BJ (cell line): ENCODE measurements at regions not wholly inside any gene's neighbourhood (a gene's known extent, or its start where the extent isn't known, plus 50 kb on each side); places are given as distances from the start of the nearest gene placed in this dataset.

Experiments
- CTCF ChIA-PET: fragments of 350-600 bp; formaldehyde crosslinking; extraction: SDS; loops from one replicate; lab custom pipeline; 2021; ENCODE audit warnings: antibody characterized with exemption, inconsistent platforms; lab: Yijun Ruan, JAX
- POLR2A ChIA-PET: fragments of 300-600 bp; sonication (Branson Sonifier 250); formaldehyde crosslinking; extraction: SDS; loops from one replicate; lab custom pipeline; 2021; ENCODE audit warnings: antibody characterized with exemption; lab: Charles Lee
- DNase-seq: peaks from one replicate; pipeline ENCODE4 v3.0.0-alpha.2; 2011; ENCODE audit warnings: low read depth
- H3K27me3 ChIP-seq: 2 replicates; pipeline ENCODE4 v1.6.0; 2011; ENCODE audit warnings: low read length; ENCODE audit not compliant: control insufficient read depth, insufficient read depth
- H3K36me3 ChIP-seq: 2 replicates; pipeline ENCODE4 v1.5.1; 2011; ENCODE audit warnings: low read length; ENCODE audit not compliant: control insufficient read depth, insufficient read depth
- H3K4me3 ChIP-seq: 2 replicates; pipeline ENCODE4 v1.5.1; 2011; ENCODE audit warnings: low read depth, mild to moderate bottlenecking, control low read depth, low read length
- CTCF ChIP-seq: IDR thresholded peaks from 2 replicates; pipeline ENCODE4 v1.5.1; 2011; ENCODE audit warnings: low read depth, mild to moderate bottlenecking, control low read depth, inconsistent platforms, low read length, moderate library complexity; ENCODE audit not compliant: insufficient read depth

DNA sequence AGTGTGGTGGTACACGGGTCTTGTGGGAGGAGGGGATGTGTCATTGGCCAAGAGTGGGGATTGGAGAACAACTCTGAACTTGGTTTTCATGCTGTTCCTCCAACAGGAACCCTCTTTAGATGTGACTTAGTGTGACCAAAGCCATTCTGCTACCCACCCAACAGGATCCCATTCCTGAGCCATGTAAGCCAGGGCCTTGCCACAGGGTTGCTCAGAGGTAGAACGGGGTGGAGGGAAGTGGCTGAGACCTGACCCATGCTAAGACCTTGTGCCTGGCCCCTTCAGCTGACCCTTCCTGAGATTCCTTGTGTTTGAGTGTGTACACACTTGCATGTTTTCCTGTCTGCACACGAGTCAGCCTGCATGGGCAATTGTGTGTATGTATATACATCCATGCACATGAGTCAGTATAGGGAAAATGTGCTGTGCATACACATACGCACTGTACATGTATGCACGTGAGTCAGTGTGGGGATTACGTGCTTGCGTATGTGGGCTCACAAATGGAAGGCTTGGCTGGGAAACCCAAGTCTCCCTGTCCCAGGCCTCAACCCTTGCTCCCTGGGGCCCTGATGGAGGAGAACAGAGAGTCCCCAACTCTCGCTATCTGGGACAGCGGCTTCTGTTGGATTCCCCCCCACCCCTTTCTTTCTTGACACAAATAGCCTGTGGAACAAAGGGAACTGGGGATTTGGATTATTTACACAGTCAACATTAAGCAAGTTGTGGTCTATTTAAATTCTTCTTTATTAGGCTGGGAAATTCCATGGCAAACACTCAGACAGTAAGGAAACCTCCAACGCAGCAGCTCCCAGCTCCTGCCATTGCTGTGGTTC is 339.8 kb downstream of the DYSF start:
- ChIA-PET POLR2A (no interaction called here), CTCF (interaction anchor here (1.1 to 14.3 kb wide), 5 partner anchors 10 to 359 kb away, joined by 3 to 285 read pairs (median 175); partner anchors contain the start of gene CYP26B1)
- TF ChIP-seq CTCF, result no peak
- H3K36me3 ChIP-seq, result no peaks in the 10 kb centered on the region
- peak; percentile 64 for DNase-seq
- peaks cover 1% of the 10 kb centered on the region for H3K27me3 ChIP-seq
- H3K4me3 ChIP-seq, result no peak overlapping the region

- POLR2A ChIA-PET, result no interaction called here
- no peaks in the 10 kb centered on the region for H3K36me3 ChIP-seq
- H3K27me3 ChIP-seq, result peaks cover 1% of the 10 kb centered on the region
- CTCF ChIA-PET, result interaction anchor here (0.8 to 1.4 kb wide), 2 partner anchors 9 to 359 kb away, joined by 3 to 5 read pairs; no protein-coding TSS in a partner anchor
- no peak for TF ChIP-seq CTCF
- no peak for DNase-seq
- no peak overlapping the region for H3K4me3 ChIP-seq
These were observed 338.3 kb downstream of the DYSF start for GRCh38 chr2:71791501-71792135.

DNA sequence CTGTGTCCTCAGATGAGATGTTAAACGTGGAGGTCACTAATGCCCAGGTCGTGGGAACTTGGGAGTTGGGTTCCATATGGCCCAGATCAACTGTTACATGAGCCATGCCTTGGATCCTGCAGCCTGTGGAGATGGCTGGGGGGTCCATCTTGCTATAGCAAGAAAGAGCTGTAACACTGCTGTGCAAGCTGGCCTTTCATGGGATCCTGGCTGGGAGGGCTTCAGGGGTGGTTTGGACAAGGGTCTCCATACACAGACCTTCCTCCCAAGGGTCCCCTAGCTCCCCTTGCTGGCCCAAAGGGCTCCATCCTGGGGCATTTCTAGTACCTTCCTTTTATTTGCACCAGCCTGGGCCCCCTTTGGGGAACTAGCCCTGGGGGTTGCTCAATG is 337.7 kb downstream of the DYSF start:
- H3K4me3 ChIP-seq, result no peak overlapping the region
- POLR2A ChIA-PET, result no interaction called here
- TF ChIP-seq CTCF, result no peak
- no peaks in the 10 kb centered on the region for H3K36me3 ChIP-seq
- DNase-seq, result no peak
- CTCF ChIA-PET, result interaction anchor here (0.8 to 1.4 kb wide), 3 partner anchors 9 to 359 kb away, joined by 3 to 5 read pairs (median 4); no protein-coding TSS in a partner anchor
- H3K27me3 ChIP-seq, result peaks cover 1% of the 10 kb centered on the region

- no peak overlapping the region for H3K4me3 ChIP-seq
- CTCF ChIA-PET, result interaction anchor here (0.6 to 1.6 kb wide), 8 partner anchors 9 to 517 kb away, joined by 3 to 8 read pairs (median 4); no protein-coding TSS in a partner anchor
- TF ChIP-seq CTCF, result no peak
- no peak for DNase-seq
- peaks cover 1% of the 10 kb centered on the region for H3K27me3 ChIP-seq
- POLR2A ChIA-PET, result no interaction called here
- no peaks in the 10 kb centered on the region for H3K36me3 ChIP-seq
These were observed 337.1 kb downstream of the DYSF start for GRCh38 chr2:71790226-71791060.
